ENCODE measurements at regions not wholly inside any gene's neighbourhood (a gene's known extent, or its start where the extent isn't known, plus 50 kb on each side); places are given as distances from the start of the nearest gene placed in this dataset.

DNA sequence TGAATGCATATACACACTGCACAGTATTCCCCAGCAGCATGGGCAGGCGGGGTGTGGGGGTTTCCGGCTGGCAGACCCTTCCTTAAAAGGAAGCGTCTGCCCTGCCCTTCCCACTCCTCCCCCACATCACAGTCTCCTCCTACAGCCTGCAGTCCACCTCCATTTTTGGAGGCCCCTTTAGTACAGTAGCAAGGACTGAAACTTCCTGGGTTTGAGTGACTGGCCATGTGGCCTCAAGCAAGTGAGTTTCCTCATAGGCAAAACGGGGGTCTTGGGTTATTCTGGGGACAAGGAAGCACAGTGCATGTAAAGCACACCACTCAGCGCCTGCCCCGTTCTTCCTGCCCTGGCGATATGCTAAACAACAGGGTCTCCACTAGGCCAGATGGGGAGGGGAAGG is 62.1 kb upstream of the COL13A1 start:
- TF ChIP-seq MAFK (IDR thresholded peaks at IDR 0.05; ENCODE audit: low read length) (no peak), ZNF318 (IDR thresholded peaks at IDR 0.05; ENCODE audit: borderline replicate concordance in 1 of 2, low read depth in 1 of 2) (no peak), NR2F6 (CRISPR knock-in tag; IDR thresholded peaks at IDR 0.05) (no peak), NR2C1 (IDR thresholded peaks at IDR 0.05) (no peak), NR2C1 (tag; IDR thresholded peaks at IDR 0.05) (no peak), ZNF75A (CRISPR knock-in tag; IDR thresholded peaks at IDR 0.05) (no peak), SP2 (IDR thresholded peaks at IDR 0.05; ENCODE audit: extremely low read depth, low read depth, low read length, poor library complexity, severe bottlenecking) (no peak)
- TF ChIP-seq, protein P1, sequence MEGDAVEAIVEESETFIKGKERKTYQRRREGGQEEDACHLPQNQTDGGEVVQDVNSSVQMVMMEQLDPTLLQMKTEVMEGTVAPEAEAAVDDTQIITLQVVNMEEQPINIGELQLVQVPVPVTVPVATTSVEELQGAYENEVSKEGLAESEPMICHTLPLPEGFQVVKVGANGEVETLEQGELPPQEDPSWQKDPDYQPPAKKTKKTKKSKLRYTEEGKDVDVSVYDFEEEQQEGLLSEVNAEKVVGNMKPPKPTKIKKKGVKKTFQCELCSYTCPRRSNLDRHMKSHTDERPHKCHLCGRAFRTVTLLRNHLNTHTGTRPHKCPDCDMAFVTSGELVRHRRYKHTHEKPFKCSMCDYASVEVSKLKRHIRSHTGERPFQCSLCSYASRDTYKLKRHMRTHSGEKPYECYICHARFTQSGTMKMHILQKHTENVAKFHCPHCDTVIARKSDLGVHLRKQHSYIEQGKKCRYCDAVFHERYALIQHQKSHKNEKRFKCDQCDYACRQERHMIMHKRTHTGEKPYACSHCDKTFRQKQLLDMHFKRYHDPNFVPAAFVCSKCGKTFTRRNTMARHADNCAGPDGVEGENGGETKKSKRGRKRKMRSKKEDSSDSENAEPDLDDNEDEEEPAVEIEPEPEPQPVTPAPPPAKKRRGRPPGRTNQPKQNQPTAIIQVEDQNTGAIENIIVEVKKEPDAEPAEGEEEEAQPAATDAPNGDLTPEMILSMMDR (IDR thresholded peaks at IDR 0.05 in 2 of 3, conservative IDR thresholded peaks at IDR 0.05 in 1 of 3; ENCODE audit: insufficient read depth in 2 of 3, low read depth in 1 of 3, low read length in 3 of 3): no peak

Measured in K562 (cell line).